ENCODE measurements at regions not wholly inside any gene's neighbourhood (a gene's known extent, or its start where the extent isn't known, plus 50 kb on each side); places are given as distances from the start of the nearest gene placed in this dataset.

GRCh38 chr2:196362973-196363549 is 191.7 kb upstream of the STK17B start:
- DNase-seq, result no peak

GRCh38 chr2:196365145-196365544 is 193.8 kb upstream of the STK17B start:
- DNase-seq, result no peak

- DNase-seq, result no peak
Measured at GRCh38 chr2:196365923-196366322, 194.5 kb upstream of the STK17B start.

- DNase-seq, result no peak
Measured at GRCh38 chr2:196367633-196368032, 196.3 kb upstream of the STK17B start.

- DNase-seq, result no peak
Measured at GRCh38 chr2:196368546-196369225, 197.3 kb upstream of the STK17B start.

GRCh38 chr2:196369967-196370366 is 198.6 kb upstream of the STK17B start:
- DNase-seq, result no peak

- no peak for DNase-seq
Measured at GRCh38 chr2:196370381-196370780, 199.0 kb upstream of the STK17B start.

GRCh38 chr2:196372276-196372809 is 201.0 kb upstream of the STK17B start:
- DNase-seq, result no peak

- no peak for DNase-seq
Measured at GRCh38 chr2:196372811-196373664, 201.7 kb upstream of the STK17B start.

- no peak for DNase-seq
Measured at GRCh38 chr2:196376984-196377877, 205.9 kb upstream of the STK17B start.

GRCh38 chr2:196379600-196379999 is 208.2 kb upstream of the STK17B start:
- no peak for DNase-seq

- DNase-seq, result no peak
Measured at GRCh38 chr2:196380098-196380497, 208.7 kb upstream of the STK17B start.

- no peak for DNase-seq
Measured at GRCh38 chr2:196380575-196380974, 209.2 kb upstream of the STK17B start.

GRCh38 chr2:196381464-196381863 is 210.1 kb upstream of the STK17B start:
- no peak for DNase-seq

GRCh38 chr2:196383799-196384198 is 212.4 kb upstream of the STK17B start:
- DNase-seq, result peak; percentile 13

GRCh38 chr2:196384729-196385128 is 213.4 kb upstream of the STK17B start:
- DNase-seq, result no peak

- DNase-seq, result no peak
Measured at GRCh38 chr2:196389670-196390069, 218.3 kb upstream of the STK17B start.

- DNase-seq, result no peak
Measured at GRCh38 chr2:196390243-196391148, 219.1 kb upstream of the STK17B start.

- DNase-seq, result no peak
Measured at GRCh38 chr2:196391149-196391479, 219.7 kb upstream of the STK17B start.

GRCh38 chr2:196399096-196399495 is 227.7 kb upstream of the STK17B start:
- no peak for DNase-seq

All from DMS79 treated with DMSO at 0.1 percent for 48 hours (cell line).